Liver (tissue), 8 donors: ENCODE measurements at regions not wholly inside any gene's neighbourhood (a gene's known extent, or its start where the extent isn't known, plus 50 kb on each side); places are given as distances from the start of the nearest gene placed in this dataset.

Source experiments
- DNase-seq: peaks from one replicate; pipeline ENCODE4 v3.0.0-alpha.2; 2017; ENCODE audit warnings: low spot score
- H3K27ac ChIP-seq, 2 donors: one replicate each; pipeline ENCODE4 v1.7.0; 2013; ENCODE audit warnings: inconsistent platforms in 2 of 2, low read length in 2 of 2, control low read depth in 1 of 2, low read depth in 1 of 2, mild to moderate bottlenecking in 1 of 2
- H3K27me3 ChIP-seq, 4 donors: one replicate each; pipeline versions ENCODE4 v1.6.1 to v1.7.0; 2013; ENCODE audit warnings: low read length in 3 of 4, inconsistent platforms in 1 of 4, mild to moderate bottlenecking in 1 of 4, moderate library complexity in 1 of 4; ENCODE audit not compliant: control insufficient read depth in 4 of 4, insufficient read depth in 4 of 4
- H3K36me3 ChIP-seq, 4 donors: one replicate each; pipeline versions ENCODE4 v1.6.1 to v1.7.0; 2013; ENCODE audit warnings: low read length in 3 of 4, mild to moderate bottlenecking in 3 of 4, low read depth in 1 of 4, moderate library complexity in 1 of 4; ENCODE audit not compliant: control insufficient read depth in 4 of 4, insufficient read depth in 3 of 4
- H3K4me1 ChIP-seq, 4 donors: one replicate each; pipeline versions ENCODE4 v1.6.1 to v1.7.0; 2013; ENCODE audit warnings: low read length in 3 of 4, mild to moderate bottlenecking in 3 of 4, moderate library complexity in 1 of 4; ENCODE audit not compliant: control insufficient read depth in 4 of 4, insufficient read depth in 4 of 4
- H3K4me3 ChIP-seq, 3 donors: one replicate each; pipeline versions ENCODE4 v1.6.1 to v1.7.0; 2013; ENCODE audit warnings: low read length in 3 of 3, control low read depth in 1 of 3, low read depth in 1 of 3, mild to moderate bottlenecking in 1 of 3
- H3K9ac ChIP-seq, 2 donors: one replicate each; pipeline ENCODE4 v1.7.0; 2013; ENCODE audit warnings: low read length in 2 of 2, mild to moderate bottlenecking in 2 of 2, moderate library complexity in 2 of 2, control low read depth in 1 of 2, low read depth in 1 of 2
- H3K9me3 ChIP-seq, 4 donors: one replicate each; pipeline versions ENCODE4 v1.6.1 to v1.7.0; 2013; ENCODE audit warnings: low read length in 3 of 4; ENCODE audit not compliant: control insufficient read depth in 4 of 4
- ATF3 ChIP-seq: IDR thresholded peaks from 2 replicates; pipeline ENCODE4 v1.6.1; 2016; ENCODE audit warnings: antibody characterized with exemption
- CTCF ChIP-seq: fragments of 150-350 bp; IDR thresholded peaks from 2 replicates; pipeline ENCODE4 v1.5.1; 2017; ENCODE audit warnings: improper control_type of control experiment, low read depth, low read length; ENCODE audit not compliant: missing input control
- EGR1 ChIP-seq, 2 donors: IDR thresholded peaks; 2 replicates each; pipeline ENCODE4 v1.6.1; 2016 to 2018; ENCODE audit warnings: antibody characterized with exemption in 2 of 2, low read depth in 2 of 2
- FOXA1 ChIP-seq: IDR thresholded peaks from 2 replicates; pipeline ENCODE4 v1.6.1; 2016; ENCODE audit warnings: antibody characterized with exemption
- FOXA2 ChIP-seq: IDR thresholded peaks from 2 replicates; pipeline ENCODE4 v1.6.1; 2016; ENCODE audit warnings: antibody characterized with exemption
- GABPA ChIP-seq, 2 donors: IDR thresholded peaks in 1 of 2; conservative IDR thresholded peaks in 1 of 2; 2 replicates each; pipeline ENCODE4 v1.6.1; 2016; ENCODE audit warnings: antibody characterized with exemption in 2 of 2, mild to moderate bottlenecking in 1 of 2, moderate library complexity in 1 of 2
- HNF4A ChIP-seq, 2 donors: conservative IDR thresholded peaks; 2 replicates each; pipeline ENCODE4 v1.6.1; 2016; ENCODE audit warnings: antibody characterized with exemption in 2 of 2, mild to moderate bottlenecking in 2 of 2
- HNF4G ChIP-seq: IDR thresholded peaks from 2 replicates; pipeline ENCODE4 v1.6.1; 2016; ENCODE audit warnings: antibody characterized with exemption
- JUND ChIP-seq, 2 donors: IDR thresholded peaks; 2 replicates each; pipeline ENCODE4 v1.6.1; 2016; ENCODE audit warnings: antibody characterized with exemption in 2 of 2
- MAX ChIP-seq: IDR thresholded peaks from 2 replicates; pipeline ENCODE4 v1.6.1; 2016; ENCODE audit warnings: antibody characterized with exemption
- NR2F2 ChIP-seq: IDR thresholded peaks from 2 replicates; pipeline ENCODE4 v1.6.1; 2016; ENCODE audit warnings: antibody characterized with exemption
- RAD21 ChIP-seq, 2 donors: IDR thresholded peaks; 2 replicates each; pipeline ENCODE4 v1.6.1; 2016; ENCODE audit warnings: antibody characterized with exemption in 2 of 2, mild to moderate bottlenecking in 2 of 2
- REST ChIP-seq: IDR thresholded peaks from 2 replicates; pipeline ENCODE4 v1.6.1; 2016; ENCODE audit warnings: antibody characterized with exemption, mild to moderate bottlenecking
- RXRA ChIP-seq, 2 donors: IDR thresholded peaks; 2 replicates each; pipeline ENCODE4 v1.6.1; 2017 to 2018; ENCODE audit warnings: antibody characterized with exemption in 2 of 2, mild to moderate bottlenecking in 1 of 2
- SP1 ChIP-seq: IDR thresholded peaks from 2 replicates; pipeline ENCODE4 v1.6.1; 2018; ENCODE audit warnings: antibody characterized with exemption, mild to moderate bottlenecking
- TAF1 ChIP-seq: conservative IDR thresholded peaks from 2 replicates; pipeline ENCODE4 v1.6.1; 2016; ENCODE audit warnings: antibody characterized with exemption, mild to moderate bottlenecking
- YY1 ChIP-seq: IDR thresholded peaks from 2 replicates; pipeline ENCODE4 v1.6.1; 2016; ENCODE audit warnings: antibody characterized with exemption, mild to moderate bottlenecking
- ZBTB33 ChIP-seq: IDR thresholded peaks from 2 replicates; pipeline ENCODE4 v1.6.1; 2016; ENCODE audit warnings: antibody characterized with exemption
- WGBS: extraction: QIAGEN DNeasy Blood & Tissue Kit; methylation state at CpG from one replicate; pipeline ENCODE4 v1.1.7; 2013; 5-methylcytosine and 5-hydroxymethylcytosine counted together
- donor health status: healthy.
- donor health status: healthy.
- donor health status: healthy.
- donor health status: healthy.
- donor health status: healthy.

- H3K9ac ChIP-seq = no peak overlapping the region
- no peaks in the 10 kb centered on the region for H3K4me1 ChIP-seq
- no peaks in the 10 kb centered on the region for H3K9me3 ChIP-seq
- no peak overlapping the region for H3K27ac ChIP-seq
- 30% methylated on average over 1 of the region's 1 CpG for WGBS
- TF ChIP-seq JUND (IDR thresholded peaks at IDR 0.05) (no peak), HNF4A (conservative IDR thresholded peaks at IDR 0.05) (no peak), ATF3 (no peak), SP1 (no peak), NR2F2 (no peak), FOXA2 (no peak), TAF1 (no peak), FOXA1 (no peak), YY1 (no peak), REST (no peak), MAX (no peak), RAD21 (IDR thresholded peaks at IDR 0.05) (no peak), CTCF (no peak), EGR1 (IDR thresholded peaks at IDR 0.05; ENCODE audit: low read depth in 2 of 2) (no peak), GABPA (IDR thresholded peaks at IDR 0.05 in 1 of 2, conservative IDR thresholded peaks at IDR 0.05 in 1 of 2) (no peak), RXRA (IDR thresholded peaks at IDR 0.05) (no peak), ZBTB33 (no peak), HNF4G (no peak)
- no peak for DNase-seq
- H3K36me3 ChIP-seq = no peaks in the 10 kb centered on the region
- H3K4me3 ChIP-seq = no peak overlapping the region
- H3K27me3 ChIP-seq = no peaks in the 10 kb centered on the region
Measured at GRCh38 chr11:28464252-28464867, 356.2 kb downstream of the METTL15 start.
